ENCODE measurements at regions not wholly inside any gene's neighbourhood (a gene's known extent, or its start where the extent isn't known, plus 50 kb on each side); places are given as distances from the start of the nearest gene placed in this dataset.

DNA sequence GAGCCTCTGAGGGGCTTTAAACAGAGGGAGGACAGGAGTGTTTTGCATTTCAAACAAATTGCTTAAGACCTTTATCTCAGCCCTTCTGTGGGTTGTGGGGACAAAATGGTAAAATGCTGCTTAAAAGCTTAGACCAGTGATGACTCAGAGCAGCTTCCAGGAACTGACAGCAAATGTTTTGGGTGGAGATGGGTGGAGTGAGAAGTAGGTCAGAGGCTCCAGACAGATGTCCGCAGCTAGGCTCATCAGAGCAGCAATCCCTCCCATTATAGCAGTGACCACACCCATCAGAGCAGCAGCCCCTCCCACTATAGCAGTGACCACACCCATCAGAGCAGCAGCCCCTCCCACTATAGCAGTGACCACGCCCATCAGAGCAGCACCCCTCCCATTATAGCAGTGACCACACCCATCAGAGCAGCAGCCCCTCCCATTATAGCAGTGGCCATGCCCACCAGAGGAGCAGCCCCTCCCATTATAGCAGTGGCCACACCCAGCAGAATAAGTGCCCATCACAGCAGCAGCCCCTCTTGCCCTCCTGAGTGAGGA, 532.2 kb downstream of the MATN1 start:
- DNase-seq, result peak; percentile 19

DNA sequence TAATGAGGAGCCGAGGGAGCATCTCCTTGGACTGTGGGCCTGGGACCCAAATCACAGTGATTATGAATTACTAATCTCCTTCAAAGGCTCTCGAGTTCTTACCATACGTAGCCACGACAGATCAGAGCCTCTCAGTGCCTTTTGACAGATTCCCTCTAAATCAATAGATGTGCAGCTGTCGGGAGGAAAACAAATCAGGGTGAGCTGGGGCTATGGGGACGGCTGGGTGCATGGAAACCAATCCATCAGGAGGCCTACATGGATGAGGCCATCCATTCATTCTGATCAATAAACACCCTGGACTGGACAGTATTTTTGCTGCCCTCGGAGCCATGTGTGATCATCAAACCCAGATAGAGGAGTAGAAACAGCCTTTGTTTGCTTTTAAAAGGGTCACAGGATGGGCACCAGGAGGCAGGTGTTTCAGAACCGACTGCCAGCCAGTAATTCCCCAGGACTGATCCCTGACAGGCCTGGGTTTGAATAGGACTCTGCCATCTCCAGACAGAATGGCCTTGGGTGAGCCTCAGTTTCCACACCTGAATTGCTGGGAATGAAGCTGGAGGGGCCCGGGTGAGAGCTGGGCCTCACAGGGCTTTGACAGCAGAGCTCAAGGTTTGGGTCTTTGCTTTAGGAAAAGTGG, 532.8 kb downstream of the MATN1 start:
- no peak for DNase-seq

DNA sequence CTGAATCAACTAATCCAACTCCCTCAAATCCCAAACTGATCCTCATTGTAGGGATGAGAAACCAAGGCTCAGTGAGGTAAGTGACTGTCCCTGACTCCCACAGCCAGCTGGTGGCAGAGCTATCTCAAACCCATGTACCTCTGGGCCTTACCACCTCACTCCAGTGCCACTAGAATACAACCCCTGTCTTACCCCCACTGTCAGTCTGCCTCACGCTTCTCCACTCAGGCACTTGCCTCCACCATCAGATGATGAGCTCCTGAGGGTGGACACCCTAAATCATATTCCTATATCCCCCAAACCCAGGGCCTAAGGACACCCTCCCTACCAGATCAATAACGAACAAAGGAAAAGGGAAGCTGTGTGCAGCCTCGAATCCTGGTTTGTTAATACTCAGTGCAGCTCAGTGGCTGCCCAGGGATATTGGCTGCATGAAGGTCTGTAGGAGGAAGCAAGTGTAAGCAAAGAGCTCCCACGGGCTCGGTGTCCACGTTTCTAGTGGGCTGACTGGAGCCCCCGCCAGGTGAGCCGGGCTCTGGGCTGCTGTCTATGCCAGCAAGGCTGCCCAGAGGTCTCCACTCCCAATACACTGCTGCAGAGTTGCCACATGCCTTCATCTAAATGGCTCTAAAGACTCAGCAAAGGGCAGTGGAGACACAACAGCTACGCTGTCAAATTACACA, 533.4 kb downstream of the MATN1 start:
- DNase-seq, result no peak

DNA sequence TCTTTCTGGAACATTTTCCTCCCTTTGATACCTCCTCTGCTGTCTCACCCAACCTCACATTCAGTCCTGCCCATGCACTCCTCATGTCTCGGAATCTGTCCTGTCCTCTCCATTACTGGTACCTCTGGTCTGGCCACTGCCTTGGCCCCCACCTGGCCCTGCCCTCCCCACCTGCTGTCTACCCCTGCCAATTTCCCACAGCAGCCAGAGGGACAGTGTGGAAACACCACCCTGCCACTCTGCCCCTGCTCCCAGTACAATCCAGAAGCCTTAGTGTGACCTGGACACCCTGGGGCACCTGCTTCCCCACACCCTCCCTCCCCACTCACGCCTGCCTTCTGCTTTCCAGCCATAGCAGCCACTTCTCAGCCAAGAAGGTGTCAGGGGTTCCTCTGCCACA, 534.4 kb downstream of the MATN1 start:
- no peak for DNase-seq

DNA sequence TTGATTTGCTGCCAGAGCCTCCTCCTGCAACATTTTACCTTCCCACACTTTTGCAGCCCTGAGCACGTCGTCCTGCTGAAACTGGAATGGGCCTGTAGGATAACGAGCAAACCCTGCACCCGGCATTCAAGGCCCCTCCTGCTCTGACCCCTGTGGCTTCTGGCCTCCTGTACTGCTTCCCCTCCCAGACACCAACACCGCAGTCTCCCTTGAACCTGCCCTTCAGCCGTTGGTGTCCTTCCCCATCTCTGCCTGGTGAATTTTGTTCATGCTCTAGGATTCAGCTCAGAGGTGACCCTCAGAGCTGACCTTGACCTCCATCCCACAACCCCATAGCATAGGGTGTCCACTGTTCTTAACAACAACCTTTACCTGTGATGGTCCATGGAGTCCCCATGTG, 535.1 kb downstream of the MATN1 start:
- no peak for DNase-seq

DNA sequence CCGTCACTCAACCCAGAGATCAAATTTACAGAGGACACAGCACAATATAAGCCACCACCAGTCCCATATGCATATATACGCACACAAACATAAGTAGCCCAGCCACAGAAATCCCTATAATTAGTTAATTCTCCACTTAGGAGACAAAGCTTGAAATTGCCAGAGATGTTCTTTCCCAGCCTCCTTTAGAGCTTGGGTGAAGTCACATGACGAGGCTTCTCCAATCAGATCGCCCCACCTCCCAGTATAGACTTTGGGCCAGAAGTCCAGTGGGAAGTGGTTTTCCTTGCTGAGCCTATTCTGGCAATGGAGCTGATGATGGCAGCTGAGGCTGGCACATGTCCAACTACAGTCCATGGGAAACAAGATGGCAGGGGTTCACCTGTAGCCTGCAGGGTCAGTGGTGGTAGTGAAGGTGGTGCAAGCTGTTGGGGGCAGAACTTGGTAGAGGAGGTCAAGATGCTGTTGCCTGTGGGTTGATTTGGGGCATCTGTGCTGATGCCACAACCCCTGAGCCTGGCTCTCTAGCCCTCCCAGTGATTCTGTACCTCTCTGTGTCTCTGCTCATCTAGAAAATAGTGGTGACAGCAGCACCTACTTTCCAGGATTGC, 535.9 kb downstream of the MATN1 start:
- DNase-seq, result no peak

DNA sequence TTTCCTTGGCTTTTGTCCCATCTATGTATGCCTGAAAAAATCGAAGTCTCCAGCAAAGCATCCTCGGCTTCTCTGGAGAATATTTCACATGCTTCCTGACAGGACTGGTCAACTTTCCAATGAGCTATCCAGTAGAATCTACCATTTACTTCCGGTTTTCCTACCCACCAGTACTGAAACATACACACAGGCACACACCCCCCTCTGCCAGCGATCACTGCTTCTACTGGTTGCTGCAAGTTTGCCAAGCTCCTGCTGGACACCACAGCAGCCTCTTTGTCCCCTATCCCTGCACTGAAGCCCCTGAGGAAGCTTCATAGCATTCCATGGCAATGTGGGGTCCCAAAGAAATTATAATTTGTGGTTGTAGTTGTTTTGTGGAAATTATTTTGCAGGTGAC, 536.8 kb downstream of the MATN1 start:
- DNase-seq, result no peak

DNA sequence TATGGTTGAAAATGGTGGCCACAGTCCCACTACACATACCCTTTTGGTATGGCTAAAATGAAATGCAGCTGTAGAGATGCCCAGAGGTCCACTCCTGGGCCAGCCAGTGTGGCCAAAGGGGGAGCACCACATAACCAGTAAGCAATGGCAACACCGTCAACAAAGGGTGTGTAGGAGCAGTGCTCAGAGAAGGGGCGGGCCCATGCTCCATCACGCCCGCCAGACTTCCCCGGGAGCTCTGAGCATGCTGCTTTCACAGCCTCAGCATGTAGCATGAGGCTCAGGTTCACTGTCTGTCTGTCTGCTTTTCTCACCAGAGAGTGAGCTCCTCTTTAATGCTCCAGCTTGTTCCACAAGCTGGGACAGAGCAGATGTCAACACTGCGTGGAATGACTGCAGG, 537.6 kb downstream of the MATN1 start:
- DNase-seq, result no peak

DNA sequence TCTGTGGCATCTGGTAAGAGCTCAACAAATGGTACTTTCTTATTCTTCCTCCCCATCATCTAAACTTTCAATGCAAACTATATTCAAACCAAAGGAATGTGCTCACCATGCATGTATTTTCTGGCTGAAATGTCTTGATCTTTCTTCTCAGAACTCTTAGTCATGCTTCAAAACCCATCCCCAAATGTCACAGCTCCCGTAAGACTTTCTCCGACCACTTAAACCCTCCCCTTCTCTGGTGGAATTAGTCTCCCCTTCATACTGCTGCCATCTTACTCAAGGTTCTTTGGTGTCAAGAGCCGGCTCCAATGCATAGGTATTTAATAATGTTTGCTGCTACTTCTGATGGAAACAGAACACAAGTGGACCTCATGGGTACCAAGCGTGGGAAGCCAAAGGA, 538.1 kb downstream of the MATN1 start:
- DNase-seq, result no peak

DNA sequence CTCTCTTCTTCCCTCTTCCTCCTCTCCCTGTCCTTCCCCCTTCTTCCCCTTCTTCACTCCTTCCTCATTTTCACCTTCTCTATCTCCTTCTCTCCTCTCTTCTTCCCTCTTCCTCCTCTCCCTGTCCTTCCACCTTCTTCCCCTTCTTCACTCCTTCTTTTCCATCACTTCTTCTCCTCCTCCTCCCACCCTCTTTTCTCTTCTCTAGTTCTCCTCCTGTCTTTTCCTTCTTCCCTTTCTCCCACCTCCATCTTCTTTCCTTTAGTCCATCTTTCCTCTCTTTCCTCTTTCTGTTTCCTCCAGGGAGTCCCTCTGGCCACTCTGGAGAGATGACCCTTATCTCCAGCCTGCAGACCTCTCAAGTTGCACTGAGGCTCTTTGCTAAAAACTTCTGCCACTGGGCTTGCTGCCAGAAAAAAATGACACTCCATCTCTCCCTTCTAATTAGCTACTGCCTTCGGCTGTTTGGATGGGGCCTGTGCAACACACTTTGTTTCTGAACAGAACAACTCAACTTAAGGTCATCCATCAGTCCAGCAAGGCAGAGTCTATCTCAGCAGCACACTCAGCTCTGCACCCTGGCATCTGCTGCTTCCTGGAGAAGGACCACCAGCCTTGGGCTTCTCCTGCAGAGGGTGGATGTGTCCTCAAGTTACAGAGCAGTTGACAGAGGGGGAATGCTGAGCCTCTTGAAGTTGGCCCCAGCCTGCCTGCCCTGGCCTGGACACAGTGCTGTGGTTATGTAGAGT, 538.8 kb downstream of the MATN1 start:
- no peak for DNase-seq

DNA sequence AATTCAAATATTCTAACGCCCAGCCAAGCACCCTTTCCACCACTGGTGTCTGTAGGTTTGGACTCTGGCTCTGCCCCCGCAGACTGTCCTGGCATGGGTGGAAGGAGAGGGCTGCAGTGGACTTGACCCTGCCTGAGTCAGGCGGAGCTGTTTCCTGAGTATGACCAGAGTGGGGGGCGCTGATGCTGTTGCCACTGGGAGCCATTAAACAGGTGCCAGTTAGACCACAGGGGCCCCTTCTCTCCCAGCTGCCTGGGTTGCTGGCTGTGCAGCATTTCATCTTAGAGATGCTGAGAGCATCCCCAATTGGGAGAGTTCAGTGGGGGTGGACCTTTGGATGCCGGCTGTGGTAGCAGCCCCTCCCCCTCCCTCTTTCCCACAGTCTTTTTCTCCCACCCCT, 539.5 kb downstream of the MATN1 start:
- DNase-seq, result no peak

DNA sequence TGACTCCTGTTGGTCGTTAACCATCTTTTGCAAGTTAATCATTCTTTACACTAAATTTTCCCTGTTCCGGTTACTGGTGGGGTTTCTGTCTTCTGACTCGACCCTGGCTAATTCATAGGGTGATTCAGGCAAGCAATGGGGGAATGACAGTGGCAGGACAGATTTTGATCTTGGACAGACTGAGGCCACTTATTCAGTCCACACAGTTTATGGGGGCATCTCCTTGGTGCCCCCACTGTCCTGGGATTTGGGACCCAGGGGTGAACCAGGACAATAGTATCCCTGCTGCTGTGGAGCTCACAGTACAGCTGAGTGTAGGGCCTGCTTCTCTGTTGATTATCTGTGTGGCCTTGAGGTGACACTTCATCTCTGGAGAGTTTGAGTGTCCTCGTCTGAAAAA, 540.4 kb downstream of the MATN1 start:
- no peak for DNase-seq

DNA sequence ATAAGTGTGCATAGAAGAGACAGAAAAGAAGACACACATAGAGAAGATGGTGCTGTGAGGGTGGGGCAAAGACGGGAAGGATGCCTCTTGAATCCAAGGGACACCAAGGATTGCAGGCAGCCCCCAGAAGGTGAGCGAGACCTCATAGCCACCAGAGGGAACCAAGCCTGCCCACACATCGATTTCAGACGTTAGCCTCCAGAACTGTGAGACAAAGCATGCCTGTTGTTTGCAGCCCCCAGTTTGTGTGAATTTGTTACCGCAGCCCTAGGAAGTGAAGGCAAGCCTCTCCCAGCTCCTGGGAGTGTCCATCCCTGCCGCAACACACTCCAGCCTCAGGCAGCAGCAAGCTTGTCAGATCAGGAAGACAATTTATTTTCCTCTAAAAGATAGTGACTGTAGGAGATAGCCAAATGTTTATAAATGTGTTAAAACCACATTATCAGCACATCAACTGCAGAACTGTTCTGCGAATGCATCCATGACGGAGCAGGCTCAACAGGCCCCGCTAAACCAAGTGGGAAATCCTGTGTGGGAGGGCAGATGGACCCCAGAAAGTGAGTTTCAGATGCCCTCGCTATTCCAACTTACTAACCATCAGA, 543.3 kb downstream of the MATN1 start:
- no peak for DNase-seq

DNA sequence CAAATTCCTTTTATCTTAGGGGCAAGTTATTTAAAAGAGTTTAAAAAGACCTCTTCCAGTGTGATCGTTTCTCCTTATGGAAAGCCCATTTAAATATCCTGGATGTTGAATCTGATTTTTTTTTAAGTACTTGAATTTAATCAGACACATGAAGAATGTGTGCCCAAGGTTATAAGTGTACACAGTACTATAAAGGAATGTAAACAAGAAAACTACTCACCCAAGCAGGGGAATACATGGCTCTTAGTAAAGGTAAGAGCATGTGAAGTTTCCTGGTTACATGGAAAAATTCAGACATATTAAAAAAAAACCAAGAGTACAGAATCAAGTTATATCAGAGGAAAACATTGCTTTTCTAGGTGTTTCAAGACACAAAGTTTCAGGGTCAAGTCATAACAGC, 546.9 kb downstream of the MATN1 start:
- DNase-seq, result no peak

DNA sequence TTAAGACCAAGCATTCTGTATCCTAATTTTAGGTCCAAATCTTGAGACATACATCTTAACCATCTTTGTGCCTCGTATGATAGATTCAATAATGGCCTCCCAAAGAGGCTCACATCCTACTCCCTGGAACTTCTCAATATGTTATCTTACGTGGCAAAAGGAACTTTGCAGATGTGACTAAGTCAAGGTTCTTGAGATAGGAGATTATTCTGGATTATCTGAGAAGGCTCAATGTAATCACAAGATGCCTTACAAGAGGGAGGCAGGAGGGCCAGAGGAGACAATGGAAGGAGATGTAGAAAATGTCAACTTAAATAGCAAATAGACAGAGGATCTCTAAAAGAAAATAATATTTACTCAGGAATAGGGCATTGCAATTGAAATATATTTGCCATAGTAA, 548.9 kb downstream of the MATN1 start:
- DNase-seq, result no peak

DNA sequence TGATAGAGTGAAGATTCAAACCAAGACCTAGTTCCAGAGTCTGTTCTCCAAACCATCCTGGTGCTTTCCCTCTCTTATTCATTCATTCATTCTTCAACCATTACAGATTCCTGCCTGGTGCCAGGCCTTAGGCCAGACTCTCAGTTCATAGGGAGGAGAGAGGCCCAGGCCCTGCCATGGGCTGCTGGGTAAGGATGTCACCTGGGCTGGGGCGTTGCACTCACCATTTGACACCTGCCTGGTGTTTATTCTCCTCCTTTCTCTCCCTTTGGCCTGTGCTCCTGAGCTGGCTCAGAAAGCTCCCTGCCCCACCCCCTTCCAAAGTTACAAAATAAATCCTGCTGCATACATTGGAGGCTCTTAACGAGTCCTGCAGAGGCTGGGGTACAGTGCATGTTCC, 549.8 kb downstream of the MATN1 start:
- DNase-seq, result no peak

DNA sequence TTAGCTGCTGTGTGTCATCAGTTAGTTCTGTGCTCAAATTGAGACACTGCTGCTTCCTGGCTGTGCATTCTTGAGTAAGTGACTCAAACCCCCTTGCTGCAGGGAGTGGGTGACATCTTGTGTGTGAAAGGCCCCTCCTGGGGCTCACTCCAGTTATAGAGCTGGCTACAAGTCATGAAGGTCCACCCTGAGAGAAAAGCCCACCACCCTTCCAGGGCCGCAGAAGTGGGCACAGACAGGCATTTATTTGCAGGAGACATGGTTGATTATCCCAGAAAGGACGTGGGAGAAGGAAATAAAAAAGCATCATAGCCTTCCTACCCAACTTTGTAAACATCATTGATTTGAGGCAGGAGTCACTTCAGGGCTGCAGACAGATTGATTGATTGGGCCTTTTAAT, 550.6 kb downstream of the MATN1 start:
- no peak for DNase-seq

DNA sequence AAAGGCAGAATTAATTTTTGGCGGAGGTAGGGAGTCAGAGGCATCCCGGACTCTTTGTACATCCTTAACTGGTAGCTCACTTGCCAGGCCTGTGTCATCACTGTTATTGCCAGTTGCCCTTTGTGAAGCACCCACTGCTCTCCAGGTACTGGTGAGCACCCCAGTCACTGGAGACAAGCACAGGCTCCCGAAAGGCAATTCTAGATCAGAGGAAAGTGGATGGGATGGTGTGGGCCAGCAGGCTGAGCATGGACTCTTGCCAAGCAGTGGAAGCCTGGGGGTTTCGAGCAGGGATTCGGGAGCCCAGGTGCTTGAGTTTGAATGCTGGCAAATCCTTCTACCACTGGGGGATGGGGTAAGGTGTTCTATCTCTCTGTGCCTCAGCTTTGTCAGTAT, 551.1 kb downstream of the MATN1 start:
- DNase-seq, result no peak

DNA sequence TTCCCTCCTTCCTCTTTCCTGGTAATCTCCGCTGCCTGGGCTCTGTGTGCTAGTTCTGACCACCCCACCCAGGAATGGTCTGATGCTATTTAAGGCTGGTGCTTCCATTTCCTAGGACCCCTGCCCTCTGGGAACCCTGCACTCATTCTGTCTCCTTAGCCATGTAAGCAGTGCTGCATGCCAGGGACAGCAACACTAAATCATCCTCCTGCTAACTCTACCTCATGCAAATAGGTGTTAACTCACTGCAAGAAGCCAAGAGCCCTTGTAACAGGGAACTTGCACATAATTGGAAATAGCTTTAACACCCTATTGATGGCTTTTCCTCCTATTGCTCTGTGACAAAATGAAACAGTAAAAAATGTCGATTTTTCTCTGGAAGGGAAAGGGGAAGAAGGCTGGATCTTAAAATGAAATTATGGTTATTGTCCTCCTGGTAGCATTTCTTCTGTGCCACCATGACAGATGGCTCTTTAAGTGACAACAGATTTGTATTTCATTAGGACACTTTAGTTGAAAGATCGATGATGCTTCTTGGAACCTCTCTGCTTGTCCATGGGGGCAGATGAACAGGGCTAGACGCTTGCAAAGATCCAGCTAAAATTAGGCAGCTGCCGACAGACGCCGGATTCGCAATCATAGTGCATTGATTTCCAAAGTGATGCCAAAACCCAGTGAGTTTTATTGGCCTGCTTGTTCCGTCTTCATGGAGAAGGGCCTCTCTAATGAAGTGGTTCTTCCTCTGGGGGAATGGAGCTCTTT, 551.7 kb downstream of the MATN1 start:
- DNase-seq, result no peak

DNA sequence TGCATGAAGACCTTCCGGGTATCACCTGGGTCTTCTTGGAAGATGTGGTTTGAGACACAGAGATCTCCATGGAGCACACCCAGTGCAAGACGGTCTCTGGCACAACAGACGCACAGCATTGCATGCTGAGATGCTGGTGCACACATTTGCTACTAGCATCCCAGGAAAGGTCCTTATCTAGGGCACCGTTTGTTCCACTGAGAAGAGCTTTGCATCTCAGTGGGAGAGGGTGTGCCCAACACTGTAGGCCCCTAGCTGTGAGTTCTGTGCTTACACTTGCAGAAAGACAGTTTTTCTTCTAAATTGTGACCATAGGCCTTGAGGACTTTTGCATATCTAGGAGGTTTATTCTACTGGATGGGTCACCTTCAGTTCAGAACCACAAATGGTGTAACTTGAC, 554.1 kb downstream of the MATN1 start:
- DNase-seq, result no peak

DNA sequence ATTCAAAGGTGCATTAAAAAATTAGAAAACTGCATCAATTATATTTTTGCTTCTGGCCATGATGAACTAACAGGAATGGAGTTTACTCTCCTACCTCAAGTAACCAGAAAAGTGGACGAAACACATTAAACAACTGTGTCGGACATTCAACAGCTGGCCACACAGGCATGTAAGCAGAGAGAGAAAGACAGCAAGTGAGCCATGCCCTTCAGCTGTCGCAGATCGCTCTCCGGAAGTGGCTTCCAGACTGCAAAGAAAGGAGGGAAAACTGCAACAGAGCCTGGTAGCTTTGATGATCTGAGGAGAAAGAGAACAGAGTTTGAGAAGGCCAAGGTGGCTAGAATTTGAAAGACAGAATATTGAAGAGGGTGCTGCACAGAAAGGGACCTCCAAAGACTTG, 557.2 kb downstream of the MATN1 start:
- no peak for DNase-seq

DNA sequence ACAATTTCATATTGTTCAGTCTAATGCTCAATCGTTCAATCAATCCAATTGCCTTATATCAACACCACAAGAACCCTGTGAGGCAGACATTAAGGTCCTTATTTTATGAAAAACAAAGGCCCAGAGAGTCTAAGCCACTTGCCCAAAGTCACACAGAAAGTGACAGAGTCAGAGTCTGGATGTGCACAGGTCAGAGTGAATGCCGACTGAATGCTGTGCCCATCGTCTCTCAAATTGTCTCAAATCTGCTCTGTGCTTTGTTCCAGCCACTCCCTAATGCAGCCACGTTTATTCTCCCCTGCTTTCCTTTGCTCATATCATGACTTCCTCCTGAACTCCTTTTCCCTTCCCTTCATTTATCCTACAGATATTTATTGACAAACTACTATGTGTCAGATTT, 558.3 kb downstream of the MATN1 start:
- DNase-seq, result no peak

DNA sequence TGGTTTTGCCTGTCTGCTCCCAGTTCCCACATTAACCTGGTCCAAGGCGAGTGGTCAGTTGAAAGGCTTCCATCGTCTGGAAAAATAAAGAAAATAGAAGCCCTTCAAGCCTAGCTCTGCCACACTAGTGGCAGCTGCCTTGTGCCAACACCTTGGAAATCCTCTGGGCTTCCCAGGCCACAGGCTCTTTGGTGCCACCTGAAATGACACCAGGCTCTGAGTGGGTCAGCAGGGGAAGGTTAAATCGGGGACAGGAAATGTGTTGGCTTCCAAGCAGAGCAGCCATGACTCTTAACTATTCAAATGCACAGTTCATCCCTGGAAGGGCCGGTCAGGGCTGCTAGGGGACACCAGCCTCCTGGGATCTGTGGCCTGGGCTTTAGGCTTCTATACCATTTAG, 558.7 kb downstream of the MATN1 start:
- DNase-seq, result no peak
